Endodermal cell (in vitro differentiated cells): ENCODE measurements at regions not wholly inside any gene's neighbourhood (a gene's known extent, or its start where the extent isn't known, plus 50 kb on each side); places are given as distances from the start of the nearest gene placed in this dataset.

Experiments
- DNase-seq: peaks from one replicate; pipeline ENCODE4 v3.0.0-alpha.2; 2017
- H3K27ac ChIP-seq: 2 replicates; pipeline ENCODE4 v1.5.1; 2013; ENCODE audit warnings: mild to moderate bottlenecking, low read depth, low read length, moderate library complexity
- H3K27me3 ChIP-seq: 2 replicates; pipeline ENCODE4 v1.6.1; 2013; ENCODE audit warnings: mild to moderate bottlenecking, low read length, moderate library complexity; ENCODE audit not compliant: insufficient read depth, control insufficient read depth, poor library complexity, severe bottlenecking
- H3K36me3 ChIP-seq: 2 replicates; pipeline ENCODE4 v1.7.0; 2013; ENCODE audit warnings: mild to moderate bottlenecking, low read length, moderate library complexity; ENCODE audit not compliant: control insufficient read depth, insufficient read depth
- H3K4me1 ChIP-seq: one replicate; pipeline ENCODE4 v1.7.0; 2013; ENCODE audit warnings: low read length; ENCODE audit not compliant: control insufficient read depth, insufficient read depth
- H3K4me3 ChIP-seq: 2 replicates; pipeline ENCODE4 v1.5.1; 2013; ENCODE audit warnings: mild to moderate bottlenecking, low read length, moderate library complexity
- H3K9ac ChIP-seq: 2 replicates; pipeline ENCODE4 v1.6.1; 2013; ENCODE audit warnings: mild to moderate bottlenecking, low read length, moderate library complexity; ENCODE audit not compliant: poor library complexity, severe bottlenecking; ENCODE audit errors: extremely low read depth
- H3K9me3 ChIP-seq: 2 replicates; pipeline ENCODE4 v1.6.1; 2013; ENCODE audit warnings: mild to moderate bottlenecking, low read length, moderate library complexity; ENCODE audit not compliant: control insufficient read depth
- H3K27ac Mint-ChIP-seq: 2 replicates; pipeline ENCODE4 v1.8.0; 2020; ENCODE audit warnings: mixed read lengths
- H3K27me3 Mint-ChIP-seq: 2 replicates; pipeline ENCODE4 v1.8.0; 2021; ENCODE audit warnings: mild to moderate bottlenecking, mixed read lengths; ENCODE audit not compliant: insufficient read depth
- H3K36me3 Mint-ChIP-seq: 2 replicates; pipeline ENCODE4 v1.8.0; 2020; ENCODE audit warnings: low read depth, mixed read lengths
- H3K4me1 Mint-ChIP-seq: 2 replicates; pipeline ENCODE4 v1.8.0; 2020; ENCODE audit warnings: mixed read lengths
- H3K4me3 Mint-ChIP-seq: 2 replicates; pipeline ENCODE4 v1.8.0; 2020; ENCODE audit warnings: mild to moderate bottlenecking, moderate library complexity, mixed read lengths
- H3K9me3 Mint-ChIP-seq: 2 replicates; pipeline ENCODE4 v1.8.0; 2020; ENCODE audit warnings: mild to moderate bottlenecking, mixed read lengths
- WGBS, 2 experiments: methylation state at CpG; one replicate each; pipeline versions ENCODE4 v1.1.5 to v1.1.7; 2013; ENCODE audit warnings: missing lambda C conversion rate in 2 of 2, mixed read lengths in 1 of 2; ENCODE audit not compliant: insufficient coverage in 1 of 2, insufficient read length in 1 of 2; 5-methylcytosine and 5-hydroxymethylcytosine counted together
- TF ChIP-seq, protein P1 (sequence below): fragments of 200-600 bp; sonication (generic); conservative IDR thresholded peaks from 2 replicates; pipeline ENCODE4 v1.5.0; 2021; ENCODE audit warnings: antibody characterized with exemption, mild to moderate bottlenecking

DNA sequence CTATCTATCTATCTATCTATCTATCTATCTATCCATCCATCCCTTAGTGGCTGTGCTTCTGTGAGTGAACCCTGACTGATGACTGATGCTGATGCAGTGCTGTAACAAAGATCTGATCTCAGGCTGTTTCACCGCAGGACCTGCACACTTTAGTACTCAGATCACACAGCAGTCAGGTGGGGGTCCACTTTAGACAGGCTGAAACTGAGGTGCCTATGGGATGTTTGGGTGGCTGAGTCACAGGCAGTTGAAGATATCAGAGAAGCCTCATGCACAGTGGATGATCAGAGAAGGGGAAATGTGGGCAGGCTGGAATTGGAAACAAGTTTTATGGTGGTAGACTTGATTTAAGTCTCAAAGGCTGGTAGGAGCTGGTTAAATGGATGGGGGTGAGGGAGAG, 156.4 kb downstream of the INSIG2 start:
- DNase-seq, result no peak
- Mint-ChIP-seq H3K9me3 (no peaks in the 10 kb centered on the region), H3K27me3 (peaks cover 33% of the 10 kb centered on the region), H3K4me3 (no peak overlapping the region), H3K27ac (no peak overlapping the region), H3K36me3 (no peaks in the 10 kb centered on the region), H3K4me1 (peaks cover 14% of the 10 kb centered on the region)
- no peaks in the 10 kb centered on the region for H3K4me1 ChIP-seq
- no peak overlapping the region for H3K4me3 ChIP-seq
- TF ChIP-seq, protein P1, sequence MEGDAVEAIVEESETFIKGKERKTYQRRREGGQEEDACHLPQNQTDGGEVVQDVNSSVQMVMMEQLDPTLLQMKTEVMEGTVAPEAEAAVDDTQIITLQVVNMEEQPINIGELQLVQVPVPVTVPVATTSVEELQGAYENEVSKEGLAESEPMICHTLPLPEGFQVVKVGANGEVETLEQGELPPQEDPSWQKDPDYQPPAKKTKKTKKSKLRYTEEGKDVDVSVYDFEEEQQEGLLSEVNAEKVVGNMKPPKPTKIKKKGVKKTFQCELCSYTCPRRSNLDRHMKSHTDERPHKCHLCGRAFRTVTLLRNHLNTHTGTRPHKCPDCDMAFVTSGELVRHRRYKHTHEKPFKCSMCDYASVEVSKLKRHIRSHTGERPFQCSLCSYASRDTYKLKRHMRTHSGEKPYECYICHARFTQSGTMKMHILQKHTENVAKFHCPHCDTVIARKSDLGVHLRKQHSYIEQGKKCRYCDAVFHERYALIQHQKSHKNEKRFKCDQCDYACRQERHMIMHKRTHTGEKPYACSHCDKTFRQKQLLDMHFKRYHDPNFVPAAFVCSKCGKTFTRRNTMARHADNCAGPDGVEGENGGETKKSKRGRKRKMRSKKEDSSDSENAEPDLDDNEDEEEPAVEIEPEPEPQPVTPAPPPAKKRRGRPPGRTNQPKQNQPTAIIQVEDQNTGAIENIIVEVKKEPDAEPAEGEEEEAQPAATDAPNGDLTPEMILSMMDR, result no peak
- H3K27me3 ChIP-seq, result peaks cover 8% of the 10 kb centered on the region
- H3K9me3 ChIP-seq, result no peaks in the 10 kb centered on the region
- H3K27ac ChIP-seq, result no peak overlapping the region
- H3K9ac ChIP-seq, result no peak overlapping the region
- WGBS, 2 experiments, result 97 to 100% methylated on average over 1 of the region's 1 CpG
- H3K36me3 ChIP-seq, result no peaks in the 10 kb centered on the region

DNA sequence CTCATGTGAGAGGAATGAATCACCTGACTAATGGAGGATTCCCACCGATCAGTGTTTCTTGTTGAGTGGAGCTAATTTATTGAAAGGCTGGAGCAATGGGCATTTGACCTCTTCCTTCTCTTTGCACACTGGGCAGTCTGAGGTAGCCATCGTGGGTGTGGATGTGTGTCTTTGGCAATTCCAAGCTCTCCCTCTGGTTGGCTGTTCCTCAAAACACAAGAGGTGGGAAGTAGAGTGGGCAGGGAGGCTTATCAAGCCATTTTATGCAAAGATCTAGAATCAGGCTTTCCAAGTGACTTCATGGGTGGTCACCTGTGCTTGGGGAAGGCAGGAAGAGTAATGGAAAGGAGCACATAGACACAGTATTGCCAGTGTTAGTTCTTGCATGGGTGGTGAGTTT, 154.8 kb downstream of the INSIG2 start:
- Histone ChIP-seq H3K4me1 (no peaks in the 10 kb centered on the region), H3K9ac (no peak overlapping the region), H3K36me3 (no peaks in the 10 kb centered on the region), H3K9me3 (peaks cover 7% of the 10 kb centered on the region), H3K4me3 (no peak overlapping the region), H3K27me3 (peaks cover 8% of the 10 kb centered on the region), H3K27ac (no peak overlapping the region)
- 83 to 92% methylated on average over 1 to 2 of the region's 2 CpGs for WGBS, 2 experiments
- Mint-ChIP-seq H3K4me3 (no peak overlapping the region), H3K4me1 (no peaks in the 10 kb centered on the region), H3K27me3 (peaks cover 36% of the 10 kb centered on the region), H3K9me3 (peaks cover 12% of the 10 kb centered on the region), H3K27ac (no peak overlapping the region), H3K36me3 (no peaks in the 10 kb centered on the region)
- TF ChIP-seq, protein P1, result no peak
- DNase-seq, result no peak

DNA sequence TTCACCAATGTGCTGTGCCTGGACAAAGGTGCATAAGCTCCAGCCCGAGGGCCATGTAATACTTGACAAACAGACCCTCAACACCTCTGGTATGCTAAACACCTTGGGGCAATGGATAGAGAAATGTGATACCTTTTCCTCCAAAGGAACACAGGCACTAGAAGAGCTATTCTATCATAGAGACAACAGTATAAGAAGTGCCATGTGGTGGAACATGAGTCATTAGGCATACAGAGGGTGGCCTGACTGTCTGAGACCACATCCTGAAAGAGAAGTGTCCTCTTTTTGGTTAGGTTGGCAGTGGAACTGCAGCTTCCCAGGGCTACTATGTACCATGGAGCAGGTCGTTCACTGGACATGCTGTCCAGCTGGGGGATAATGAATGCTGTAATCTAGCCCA, 153.9 kb downstream of the INSIG2 start:
- 88 to 100% methylated on average over 1 to 2 of the region's 2 CpGs for WGBS, 2 experiments
- no peak overlapping the region for H3K4me3 Mint-ChIP-seq

More for the DNA sequence above, 153.9 kb downstream of the INSIG2 start:
- no peak overlapping the region for H3K9ac ChIP-seq
- peaks cover 8% of the 10 kb centered on the region for H3K27me3 ChIP-seq
- peaks cover 7% of the 10 kb centered on the region for H3K9me3 ChIP-seq
- no peaks in the 10 kb centered on the region for H3K4me1 ChIP-seq
- no peak for DNase-seq
- no peaks in the 10 kb centered on the region for H3K36me3 Mint-ChIP-seq
- no peak overlapping the region for H3K27ac Mint-ChIP-seq
- no peaks in the 10 kb centered on the region for H3K4me1 Mint-ChIP-seq
- H3K27ac ChIP-seq, result no peak overlapping the region
- H3K4me3 ChIP-seq, result no peak overlapping the region
- H3K27me3 Mint-ChIP-seq, result peaks cover 33% of the 10 kb centered on the region
- no peaks in the 10 kb centered on the region for H3K36me3 ChIP-seq
- TF ChIP-seq, protein P1, result no peak
- H3K9me3 Mint-ChIP-seq, result peaks cover 14% of the 10 kb centered on the region
